ENCODE measurements at regions not wholly inside any gene's neighbourhood (a gene's known extent, or its start where the extent isn't known, plus 50 kb on each side); places are given as distances from the start of the nearest gene placed in this dataset.

DNA sequence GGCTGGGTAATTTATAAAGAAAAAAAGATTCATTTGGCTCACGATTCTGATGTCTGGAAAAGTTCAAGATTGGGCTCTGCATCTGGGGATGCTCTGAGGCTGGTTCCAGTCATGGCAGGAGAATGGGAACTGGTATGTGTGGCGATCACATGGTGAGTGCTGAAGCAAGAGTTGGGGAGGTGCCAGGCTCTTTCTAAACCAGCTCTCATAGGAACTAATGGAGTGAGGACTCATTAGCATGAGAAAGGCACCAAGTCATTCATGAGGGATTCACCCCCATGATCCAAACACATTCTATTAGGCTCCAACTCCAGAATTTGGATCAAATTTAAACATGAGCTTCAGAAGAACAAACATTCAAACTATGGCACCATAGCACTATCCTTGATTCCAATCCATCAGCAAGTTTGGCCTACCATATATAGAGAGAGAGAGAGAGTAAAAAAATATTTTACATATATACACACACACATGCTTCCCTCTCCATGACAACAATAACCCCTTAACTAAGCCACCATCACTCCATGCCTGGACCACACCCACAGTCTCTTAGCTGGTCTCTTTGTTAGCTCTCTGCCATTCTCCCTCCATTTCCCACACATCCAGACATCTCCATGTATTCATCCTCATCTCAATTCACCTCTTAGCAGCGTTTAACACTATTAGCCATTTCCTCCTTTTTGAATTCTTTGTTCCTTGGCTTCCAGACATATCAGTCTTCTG, 57.9 kb downstream of the NPY start:
- no peak for DNase-seq
- H3K4me3 ChIP-seq: no peak overlapping the region
- H3K4me1 ChIP-seq: no peaks in the 10 kb centered on the region
- H3K27me3 ChIP-seq: no peaks in the 10 kb centered on the region
- no peak overlapping the region for H3K27ac ChIP-seq
- no peaks in the 10 kb centered on the region for H3K36me3 ChIP-seq
- no peaks in the 10 kb centered on the region for H3K9me3 ChIP-seq
- no peak for TF ChIP-seq CTCF (IDR thresholded peaks at IDR 0.05)
- TF ChIP-seq POLR2A (IDR thresholded peaks at IDR 0.05): no peak

- Histone ChIP-seq H3K27me3 (no peaks in the 10 kb centered on the region), H3K27ac (no peak overlapping the region), H3K9me3 (no peaks in the 10 kb centered on the region), H3K4me1 (no peaks in the 10 kb centered on the region), H3K4me3 (no peak overlapping the region), H3K36me3 (no peaks in the 10 kb centered on the region)
- no peak for TF ChIP-seq POLR2A (IDR thresholded peaks at IDR 0.05)
- TF ChIP-seq CTCF (IDR thresholded peaks at IDR 0.05): peak in 1 of 6 experiments; percentile 3
- no peak for DNase-seq
Observed at GRCh38 chr7:24343614-24344013, 59.6 kb downstream of the NPY start.

GRCh38 chr7:24346129-24346528, 62.1 kb downstream of the NPY start:
- Histone ChIP-seq H3K27ac (no peak overlapping the region), H3K27me3 (no peaks in the 10 kb centered on the region), H3K4me1 (no peaks in the 10 kb centered on the region), H3K4me3 (no peak overlapping the region), H3K9me3 (no peaks in the 10 kb centered on the region), H3K36me3 (no peaks in the 10 kb centered on the region)
- DNase-seq: no peak
- TF ChIP-seq POLR2A (IDR thresholded peaks at IDR 0.05) (no peak), CTCF (IDR thresholded peaks at IDR 0.05) (no peak)

GRCh38 chr7:24346716-24347115, 62.7 kb downstream of the NPY start:
- TF ChIP-seq CTCF (IDR thresholded peaks at IDR 0.05): no peak
- no peak for TF ChIP-seq POLR2A (IDR thresholded peaks at IDR 0.05)
- no peak for DNase-seq
- Histone ChIP-seq H3K36me3 (no peaks in the 10 kb centered on the region), H3K4me1 (no peaks in the 10 kb centered on the region), H3K27ac (no peak overlapping the region), H3K27me3 (no peaks in the 10 kb centered on the region), H3K9me3 (no peaks in the 10 kb centered on the region), H3K4me3 (no peak overlapping the region)

DNA sequence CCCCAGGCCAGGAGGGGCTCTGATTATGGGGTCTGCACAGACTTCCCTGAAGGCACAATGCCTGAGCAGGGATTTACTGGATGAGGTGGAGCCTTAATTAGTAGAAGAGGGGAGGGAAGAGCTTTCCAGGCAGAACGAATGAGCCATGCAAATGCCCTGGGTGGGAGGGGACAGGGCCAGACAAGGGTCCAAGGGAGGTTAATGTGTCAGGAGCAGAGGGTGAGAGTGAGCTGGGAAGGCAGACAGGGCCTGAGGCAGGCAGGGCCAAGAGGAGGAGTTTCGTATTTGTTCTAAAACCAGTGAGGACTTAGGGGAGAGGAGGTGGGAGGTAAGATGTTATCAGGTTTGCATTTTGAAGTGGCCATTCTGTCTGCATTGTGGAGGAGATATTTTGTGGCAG, 65.3 kb downstream of the NPY start:
- no peak for DNase-seq

More for the DNA sequence above, 65.3 kb downstream of the NPY start:
- H3K36me3 ChIP-seq: no peaks in the 10 kb centered on the region
- no peak overlapping the region for H3K4me3 ChIP-seq
- H3K27me3 ChIP-seq: no peaks in the 10 kb centered on the region
- no peaks in the 10 kb centered on the region for H3K4me1 ChIP-seq
- TF ChIP-seq POLR2A (IDR thresholded peaks at IDR 0.05) (no peak), CTCF (IDR thresholded peaks at IDR 0.05) (no peak)
- no peak overlapping the region for H3K27ac ChIP-seq
- no peaks in the 10 kb centered on the region for H3K9me3 ChIP-seq
